A673 (cell line): ENCODE measurements at regions not wholly inside any gene's neighbourhood (a gene's known extent, or its start where the extent isn't known, plus 50 kb on each side); places are given as distances from the start of the nearest gene placed in this dataset.

Experiments used
- BruUV-seq: library from RNA; stranded (reverse); fragments of 400-500 nt; replicated peaks from 2 replicates; lab custom pipeline; 2021; lab: Mats Ljungman, UMichigan
- CTCF ChIA-PET: fragments of 300-600 bp; sonication (Branson Sonifier 250); formaldehyde crosslinking; loops from one replicate; lab custom pipeline; 2022; ENCODE audit warnings: antibody characterized with exemption; lab: Charles Lee
- POLR2A ChIA-PET: fragments of 300-600 bp; sonication (Branson Sonifier 250); formaldehyde crosslinking; loops from one replicate; lab custom pipeline; 2022; ENCODE audit warnings: antibody characterized with exemption; ENCODE audit not compliant: low non-redundant PET; lab: Charles Lee
- DNase-seq: peaks from one replicate; pipeline ENCODE4 v3.0.0-alpha.2; 2015; ENCODE audit warnings: low spot score
- H3K27ac ChIP-seq: fragments of 200-600 bp; sonication (generic); 2 replicates; pipeline ENCODE4 v1.5.1; 2016; ENCODE audit warnings: mixed run types, low read depth, mild to moderate bottlenecking, mixed read lengths, antibody characterized with exemption, low read length; ENCODE audit not compliant: poor library complexity, severe bottlenecking
- H3K27me3 ChIP-seq: fragments of 200-600 bp; sonication (generic); replicated peaks from 2 replicates; pipeline ENCODE4 v1.6.1; 2017; ENCODE audit warnings: mixed run types, low read depth, mild to moderate bottlenecking, mixed read lengths, antibody characterized with exemption, low read length; ENCODE audit not compliant: insufficient read depth, poor library complexity
- H3K36me3 ChIP-seq: fragments of 200-600 bp; sonication (generic); 2 replicates; pipeline ENCODE4 v1.6.1; 2016; ENCODE audit warnings: mixed run types, mild to moderate bottlenecking, mixed read lengths, antibody characterized with exemption, low read length; ENCODE audit not compliant: insufficient read depth, poor library complexity, severe bottlenecking
- H3K4me1 ChIP-seq: fragments of 200-600 bp; sonication (generic); 2 replicates; pipeline ENCODE4 v1.6.1; 2017; ENCODE audit warnings: mixed run types, mild to moderate bottlenecking, mixed read lengths, antibody characterized with exemption, low read length; ENCODE audit not compliant: insufficient read depth, poor library complexity, severe bottlenecking
- H3K4me3 ChIP-seq: fragments of 200-600 bp; sonication (generic); 2 replicates; pipeline ENCODE4 v1.5.1; 2016; ENCODE audit warnings: low read depth, mixed run types, mild to moderate bottlenecking, mixed read lengths, low read length; ENCODE audit not compliant: poor library complexity, severe bottlenecking
- H3K9me3 ChIP-seq: fragments of 200-600 bp; sonication (generic); 2 replicates; pipeline ENCODE4 v1.6.1; 2016; ENCODE audit warnings: mixed run types, low read depth, mild to moderate bottlenecking, mixed read lengths, antibody characterized with exemption, low read length; ENCODE audit not compliant: poor library complexity, severe bottlenecking
- EZH2 ChIP-seq: fragments of 200-600 bp; sonication (generic); IDR thresholded peaks from 2 replicates; pipeline ENCODE4 v1.6.1; 2017; ENCODE audit warnings: borderline replicate concordance, low read depth, mild to moderate bottlenecking, mixed read lengths, antibody characterized with exemption, low read length; ENCODE audit not compliant: poor library complexity, severe bottlenecking
- intact Hi-C: fragments of 100-400 bp; cut with micrococcal nuclease; formaldehyde crosslinking; loops from one replicate; pipeline ENCODE4 v1.10.0; 2022; ENCODE audit not compliant: unreplicated experiment
- TF ChIP-seq, protein P1 (sequence below): fragments of 300-800, 200-600 bp; sonication (generic); conservative IDR thresholded peaks from 2 replicates; pipeline ENCODE4 v1.5.1; 2017; ENCODE audit warnings: low read depth, mild to moderate bottlenecking, antibody characterized with exemption, low read length, moderate library complexity, mixed read lengths

DNA sequence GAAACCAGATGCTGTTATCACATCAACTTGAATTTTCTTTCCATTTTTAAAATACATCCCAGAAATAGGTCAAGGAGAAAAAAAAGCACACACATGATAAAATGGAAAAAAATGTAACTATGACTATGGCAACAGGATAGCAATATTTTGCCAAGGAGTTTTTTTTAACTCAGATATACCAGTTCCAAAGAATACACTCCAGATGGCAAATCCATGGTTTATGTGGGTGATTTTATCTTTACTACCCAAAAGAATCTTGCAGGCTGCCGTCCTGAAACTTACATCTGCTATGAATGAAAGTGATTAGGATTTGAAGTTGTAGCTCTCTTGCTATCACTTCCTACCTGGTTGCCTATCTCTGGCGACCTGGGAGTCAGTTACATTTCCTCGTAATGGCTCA is 91.0 kb upstream of the PLPPR4 start:
- Histone ChIP-seq H3K36me3 (no peaks in the 10 kb centered on the region), H3K27ac (no peak overlapping the region), H3K27me3 (no peaks in the 10 kb centered on the region), H3K9me3 (no peaks in the 10 kb centered on the region), H3K4me1 (no peaks in the 10 kb centered on the region), H3K4me3 (no peak overlapping the region)
- POLR2A ChIA-PET = no interaction called here
- CTCF ChIA-PET = no interaction called here
- intact Hi-C loops = loop anchor here (10.0 kb wide), 1 partner anchor 378 kb away; no protein-coding TSS in a partner anchor
- no peak for DNase-seq
- no TSS peak for BruUV-seq
- TF ChIP-seq, protein P1, sequence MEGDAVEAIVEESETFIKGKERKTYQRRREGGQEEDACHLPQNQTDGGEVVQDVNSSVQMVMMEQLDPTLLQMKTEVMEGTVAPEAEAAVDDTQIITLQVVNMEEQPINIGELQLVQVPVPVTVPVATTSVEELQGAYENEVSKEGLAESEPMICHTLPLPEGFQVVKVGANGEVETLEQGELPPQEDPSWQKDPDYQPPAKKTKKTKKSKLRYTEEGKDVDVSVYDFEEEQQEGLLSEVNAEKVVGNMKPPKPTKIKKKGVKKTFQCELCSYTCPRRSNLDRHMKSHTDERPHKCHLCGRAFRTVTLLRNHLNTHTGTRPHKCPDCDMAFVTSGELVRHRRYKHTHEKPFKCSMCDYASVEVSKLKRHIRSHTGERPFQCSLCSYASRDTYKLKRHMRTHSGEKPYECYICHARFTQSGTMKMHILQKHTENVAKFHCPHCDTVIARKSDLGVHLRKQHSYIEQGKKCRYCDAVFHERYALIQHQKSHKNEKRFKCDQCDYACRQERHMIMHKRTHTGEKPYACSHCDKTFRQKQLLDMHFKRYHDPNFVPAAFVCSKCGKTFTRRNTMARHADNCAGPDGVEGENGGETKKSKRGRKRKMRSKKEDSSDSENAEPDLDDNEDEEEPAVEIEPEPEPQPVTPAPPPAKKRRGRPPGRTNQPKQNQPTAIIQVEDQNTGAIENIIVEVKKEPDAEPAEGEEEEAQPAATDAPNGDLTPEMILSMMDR = no peak
- no peak for TF ChIP-seq EZH2

DNA sequence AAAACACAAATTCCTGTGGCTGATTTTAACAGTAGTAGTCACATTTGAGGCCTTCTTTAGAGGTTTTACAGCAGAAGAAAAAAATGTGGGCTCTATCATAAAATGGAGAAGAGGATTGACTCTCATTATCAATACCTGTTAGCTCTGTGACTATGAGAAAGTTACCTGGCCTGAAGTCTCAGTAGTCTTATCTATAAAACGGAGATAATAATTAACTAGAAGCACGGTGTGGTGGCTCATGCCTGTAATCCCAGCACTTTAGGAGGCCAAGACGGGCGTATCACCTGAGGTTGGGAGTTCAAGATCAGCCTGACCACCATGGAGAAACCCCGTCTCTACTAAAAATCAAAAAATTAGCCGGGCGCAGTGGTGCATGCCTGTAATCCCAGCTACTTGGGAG is 90.4 kb upstream of the PLPPR4 start:
- TF ChIP-seq, protein P1 = no peak
- no peak for TF ChIP-seq EZH2
- intact Hi-C loops = loop anchor here (10.0 kb wide), 1 partner anchor 379 kb away; no protein-coding TSS in a partner anchor
- H3K27me3 ChIP-seq = no peaks in the 10 kb centered on the region
- H3K27ac ChIP-seq = no peak overlapping the region
- H3K36me3 ChIP-seq = no peaks in the 10 kb centered on the region
- no peaks in the 10 kb centered on the region for H3K9me3 ChIP-seq
- no peaks in the 10 kb centered on the region for H3K4me1 ChIP-seq
- DNase-seq = no peak
- ChIA-PET POLR2A (no interaction called here), CTCF (no interaction called here)
- BruUV-seq = no TSS peak
- no peak overlapping the region for H3K4me3 ChIP-seq

DNA sequence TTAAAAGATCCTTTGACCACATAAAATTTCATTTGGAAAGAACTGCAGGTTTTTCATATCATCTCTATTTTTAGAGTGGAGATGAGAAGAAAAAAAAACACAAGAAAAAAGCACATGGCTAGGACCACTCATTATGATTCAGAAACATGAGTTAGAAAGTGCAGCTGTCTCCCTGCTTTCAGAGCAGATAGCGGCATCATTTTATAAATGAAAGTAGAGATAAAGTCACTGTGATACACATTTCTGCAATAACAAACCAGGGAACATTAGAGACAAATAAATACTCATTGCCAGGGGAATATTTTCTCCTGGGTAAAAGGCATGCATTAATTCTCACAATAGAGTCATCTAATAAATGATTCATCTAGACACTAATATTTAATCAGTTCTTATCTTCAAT is 87.5 kb upstream of the PLPPR4 start:
- no peaks in the 10 kb centered on the region for H3K9me3 ChIP-seq
- H3K27ac ChIP-seq = no peak overlapping the region
- H3K36me3 ChIP-seq = no peaks in the 10 kb centered on the region
- ChIA-PET POLR2A (no interaction called here), CTCF (interaction anchor here (0.7 kb wide), 1 partner anchor 22 kb away, joined by 3 read pairs; no protein-coding TSS in a partner anchor)
- no peaks in the 10 kb centered on the region for H3K27me3 ChIP-seq
- no peak for TF ChIP-seq EZH2
- TF ChIP-seq, protein P1 = no peak
- no TSS peak for BruUV-seq
- no peak overlapping the region for H3K4me3 ChIP-seq
- intact Hi-C loops = loop anchor here (10.0 kb wide), 1 partner anchor 382 kb away; no protein-coding TSS in a partner anchor
- DNase-seq = no peak
- no peaks in the 10 kb centered on the region for H3K4me1 ChIP-seq
